GM23338 (cell line): ENCODE measurements at regions not wholly inside any gene's neighbourhood (a gene's known extent, or its start where the extent isn't known, plus 50 kb on each side); places are given as distances from the start of the nearest gene placed in this dataset.

Experiments
- ATAC-seq: fragments of 200-7000 bp; cut with Tn5 transposase; 3 replicates; pipeline ENCODE4 v1.9.1; 2020
- DNase-seq: peaks from one replicate; pipeline ENCODE4 v3.0.0-alpha.2; 2015; ENCODE audit warnings: low spot score
- H2AFZ ChIP-seq: fragments of 200-600 bp; sonication (generic); 2 replicates; pipeline ENCODE4 v1.8.0; 2016; ENCODE audit warnings: antibody characterized with exemption, mild to moderate bottlenecking, moderate library complexity
- H3F3A ChIP-seq: fragments of 200-600 bp; sonication (generic); replicated peaks from 2 replicates; pipeline ENCODE4 v1.8.0; 2017; ENCODE audit warnings: antibody characterized with exemption, mixed run types, low read depth
- H3K27ac ChIP-seq: fragments of 200-600 bp; sonication (generic); 2 replicates; pipeline ENCODE4 v1.6.1; 2016; ENCODE audit warnings: low read depth
- H3K27me3 ChIP-seq: fragments of 200-600 bp; sonication (generic); 2 replicates; pipeline ENCODE4 v1.8.0; 2016; ENCODE audit warnings: mild to moderate bottlenecking, mixed run types, moderate library complexity; ENCODE audit not compliant: insufficient read depth
- H3K36me3 ChIP-seq: fragments of 200-600 bp; sonication (generic); 2 replicates; pipeline ENCODE4 v1.8.0; 2016; ENCODE audit warnings: mild to moderate bottlenecking; ENCODE audit not compliant: insufficient read depth
- H3K4me1 ChIP-seq: fragments of 200-600 bp; sonication (generic); 2 replicates; pipeline ENCODE4 v1.8.0; 2016; ENCODE audit warnings: mild to moderate bottlenecking, moderate library complexity; ENCODE audit not compliant: insufficient read depth
- H3K4me2 ChIP-seq: fragments of 200-600 bp; sonication (generic); 2 replicates; pipeline ENCODE4 v1.7.1; 2017; ENCODE audit warnings: mixed run types
- H3K4me3 ChIP-seq: fragments of 200-600 bp; sonication (generic); 2 replicates; pipeline ENCODE4 v1.6.1; 2016; ENCODE audit warnings: mixed run types
- H3K79me2 ChIP-seq: fragments of 200-600 bp; sonication (generic); replicated peaks from 2 replicates; pipeline ENCODE4 v1.8.0; 2017; ENCODE audit warnings: mild to moderate bottlenecking; ENCODE audit not compliant: insufficient read depth
- H3K9me2 ChIP-seq: fragments of 200-600 bp; sonication (generic); 2 replicates; pipeline ENCODE4 v1.8.0; 2017; ENCODE audit not compliant: insufficient read depth
- H4K20me1 ChIP-seq: fragments of 200-600 bp; sonication (generic); replicated peaks from 2 replicates; pipeline ENCODE4 v1.8.0; 2017; ENCODE audit warnings: mild to moderate bottlenecking; ENCODE audit not compliant: insufficient read depth
- H3K27ac Mint-ChIP-seq: 2 replicates; pipeline ENCODE4 v1.8.0; 2020; ENCODE audit warnings: inconsistent platforms, mild to moderate bottlenecking, moderate library complexity, mixed read lengths
- H3K27me3 Mint-ChIP-seq: 3 replicates; pipeline ENCODE4 v1.8.0; 2022; ENCODE audit warnings: low read depth, mild to moderate bottlenecking, moderate library complexity, mixed read lengths, inconsistent platforms; ENCODE audit not compliant: insufficient read depth, poor library complexity
- H3K36me3 Mint-ChIP-seq: 3 replicates; pipeline ENCODE4 v1.8.0; 2021; ENCODE audit warnings: low read depth, mild to moderate bottlenecking, inconsistent platforms, moderate library complexity, mixed read lengths
- H3K4me1 Mint-ChIP-seq: 3 replicates; pipeline ENCODE4 v1.8.0; 2020; ENCODE audit warnings: mild to moderate bottlenecking, inconsistent platforms, mixed read lengths
- H3K4me3 Mint-ChIP-seq: 3 replicates; pipeline ENCODE4 v1.8.0; 2021; ENCODE audit warnings: moderate library complexity, mild to moderate bottlenecking, inconsistent platforms, mixed read lengths
- H3K9me3 Mint-ChIP-seq: 3 replicates; pipeline ENCODE4 v1.8.0; 2020; ENCODE audit warnings: moderate library complexity, mild to moderate bottlenecking, inconsistent platforms, mixed read lengths
- CTCF ChIP-seq, 2 experiments: fragments of 200-600 bp in 1 of 2; sonication (generic) in 1 of 2; conservative IDR thresholded peaks; 2 replicates each; pipeline versions ENCODE4 v1.5.1 to v1.6.1; 2016 to 2017; ENCODE audit warnings: antibody characterized with exemption in 2 of 2, low read depth in 2 of 2, mild to moderate bottlenecking in 2 of 2, moderate library complexity in 1 of 2
- EZH2 ChIP-seq: fragments of 200-600 bp; sonication (generic); IDR thresholded peaks from one replicate; pipeline ENCODE4 v1.8.0; 2017; ENCODE audit warnings: antibody characterized with exemption, mild to moderate bottlenecking, low read depth; ENCODE audit not compliant: unreplicated experiment
- EZH2phosphoT487 ChIP-seq: fragments of 200-600 bp; sonication (generic); IDR thresholded peaks from one replicate; pipeline ENCODE4 v1.8.1; 2018; ENCODE audit warnings: antibody characterized with exemption; ENCODE audit not compliant: unreplicated experiment
- JUNB ChIP-seq: IDR thresholded peaks from one replicate; pipeline ENCODE4 v1.6.1; 2016; ENCODE audit warnings: antibody characterized with exemption; ENCODE audit not compliant: unreplicated experiment
- REST ChIP-seq: IDR thresholded peaks from one replicate; pipeline ENCODE4 v1.6.1; 2018; ENCODE audit warnings: antibody characterized with exemption; ENCODE audit not compliant: unreplicated experiment
- STAT1 ChIP-seq: IDR thresholded peaks from one replicate; pipeline ENCODE4 v1.6.1; 2016; ENCODE audit warnings: antibody characterized with exemption; ENCODE audit not compliant: unreplicated experiment
- ZNF114 ChIP-seq: fragments of 250-450 bp; sonication (Bioruptor Pico); IDR thresholded peaks from 2 replicates; pipeline ENCODE4 v1.5.0; 2020; ENCODE audit warnings: mild to moderate bottlenecking, moderate library complexity
- ZNF331 ChIP-seq: fragments of 250-450 bp; sonication (Bioruptor Pico); IDR thresholded peaks from 2 replicates; pipeline ENCODE4 v1.5.0; 2020; ENCODE audit warnings: low read depth, mild to moderate bottlenecking, moderate library complexity
- ZNF462 ChIP-seq: fragments of 250-450 bp; sonication (Bioruptor Pico); IDR thresholded peaks from 2 replicates; pipeline ENCODE4 v1.5.0; 2020; ENCODE audit warnings: mild to moderate bottlenecking, moderate library complexity

GRCh38 chr2:16493788-16494187 is 171.8 kb downstream of the CYRIA start:
- no peak for TF ChIP-seq ZNF462 (CRISPR knock-in tag)
- TF ChIP-seq EZH2: no peak
- TF ChIP-seq STAT1: no peak
- no peak for TF ChIP-seq CTCF (conservative IDR thresholded peaks at IDR 0.05; ENCODE audit: low read depth in 2 of 2)
- no peak for TF ChIP-seq ZNF114 (CRISPR knock-in tag)
- TF ChIP-seq ZNF331: no peak
- no peak for TF ChIP-seq JUNB
- no peak for TF ChIP-seq REST
- TF ChIP-seq EZH2phosphoT487: no peak
- Histone ChIP-seq H3K9me2 (no peaks in the 10 kb centered on the region; the same call in 1 of the 2 replicates), H3K27ac (no peak overlapping the region), H3K4me3 (no peak overlapping the region), H3K4me1 (no peaks in the 10 kb centered on the region), H3K36me3 (no peaks in the 10 kb centered on the region), H3K4me2 (no peak overlapping the region), H2AFZ (no peak overlapping the region), H3F3A (no peaks in the 10 kb centered on the region), H4K20me1 (no peaks in the 10 kb centered on the region), H3K27me3 (no peaks in the 10 kb centered on the region), H3K79me2 (no peaks in the 10 kb centered on the region)
- Mint-ChIP-seq H3K4me3 (no peak overlapping the region), H3K36me3 (no peaks in the 10 kb centered on the region; the same call in 2 of the 3 replicates), H3K27me3 (peaks cover 2% of the 10 kb centered on the region), H3K4me1 (no peaks in the 10 kb centered on the region), H3K9me3 (no peaks in the 10 kb centered on the region), H3K27ac (no peak overlapping the region)
- DNase-seq (no peak), ATAC-seq (no peak)
